Hematopoietic multipotent progenitor cell (in vitro differentiated cells): ENCODE measurements at regions not wholly inside any gene's neighbourhood (a gene's known extent, or its start where the extent isn't known, plus 50 kb on each side); places are given as distances from the start of the nearest gene placed in this dataset.
"Not testable (repeated sequence)": the region's sequence is repeated elsewhere in the genome, so short reads cannot be mapped to it uniquely, and the experiment has no call there.

Experiments
- DNase-seq, 3 donors: peaks; one replicate each; pipeline ENCODE4 v3.0.0-alpha.2; 2011 to 2015; ENCODE audit warnings: low read depth in 2 of 3, low spot score in 2 of 3

DNA sequence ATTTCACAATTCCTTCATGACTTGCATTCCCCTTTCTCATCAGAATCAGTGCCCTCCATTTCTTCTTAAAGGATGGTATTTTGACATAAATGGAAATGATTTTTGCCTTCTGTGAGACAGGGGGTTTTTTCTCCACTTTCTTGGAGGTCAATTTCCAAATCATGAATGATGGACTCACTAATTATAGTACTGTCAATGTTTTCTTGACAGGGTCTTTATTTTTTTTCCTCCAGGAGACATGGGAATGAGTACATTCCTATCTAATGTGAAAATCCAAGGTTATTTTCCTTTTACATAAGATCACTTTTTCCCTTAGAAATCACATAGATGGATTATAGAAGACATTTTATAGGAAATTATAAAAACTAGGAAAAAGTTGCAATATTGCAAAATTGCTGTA is 141.7 kb downstream of the SPATA31A6 start:
- DNase-seq = not testable (repeated sequence)

DNA sequence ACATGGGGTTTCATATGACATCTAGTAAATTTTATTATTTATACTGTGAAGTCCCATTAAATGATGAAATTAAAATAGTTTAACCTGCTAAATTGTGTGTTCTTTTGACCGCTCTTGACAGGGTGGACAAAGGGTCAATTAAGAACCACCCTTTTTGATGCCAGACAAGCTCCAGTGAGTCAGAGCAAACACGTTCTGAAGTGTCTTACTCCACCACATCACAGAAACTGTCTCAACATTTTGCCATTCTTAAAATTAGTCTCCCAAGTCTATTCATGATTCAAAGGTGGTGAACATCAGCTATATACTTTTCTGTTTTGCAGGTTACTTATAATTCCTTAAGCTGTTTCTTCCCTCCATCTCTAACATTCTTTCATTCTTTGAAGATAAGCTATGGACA is 142.1 kb downstream of the SPATA31A6 start:
- not testable (repeated sequence) for DNase-seq

DNA sequence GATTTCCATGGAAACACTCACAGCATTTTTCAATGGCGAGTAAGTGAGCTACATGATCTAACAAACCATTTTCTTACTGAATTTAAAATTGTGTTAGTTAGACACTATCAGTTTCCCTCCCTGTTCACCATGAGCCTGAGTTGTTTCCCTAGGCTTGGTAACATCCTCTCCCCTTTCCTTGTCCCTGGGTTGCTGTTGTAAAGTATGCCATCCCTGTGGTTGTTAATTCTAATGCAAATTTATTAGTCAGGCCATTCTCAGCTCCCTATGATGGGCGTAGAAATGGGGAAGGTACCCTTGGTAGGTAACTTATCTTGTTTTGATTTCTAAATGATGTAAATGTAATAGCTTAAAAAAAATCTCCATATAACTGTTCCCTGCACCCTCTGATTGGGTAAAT is 143.0 kb downstream of the SPATA31A6 start:
- not testable (repeated sequence) for DNase-seq

DNA sequence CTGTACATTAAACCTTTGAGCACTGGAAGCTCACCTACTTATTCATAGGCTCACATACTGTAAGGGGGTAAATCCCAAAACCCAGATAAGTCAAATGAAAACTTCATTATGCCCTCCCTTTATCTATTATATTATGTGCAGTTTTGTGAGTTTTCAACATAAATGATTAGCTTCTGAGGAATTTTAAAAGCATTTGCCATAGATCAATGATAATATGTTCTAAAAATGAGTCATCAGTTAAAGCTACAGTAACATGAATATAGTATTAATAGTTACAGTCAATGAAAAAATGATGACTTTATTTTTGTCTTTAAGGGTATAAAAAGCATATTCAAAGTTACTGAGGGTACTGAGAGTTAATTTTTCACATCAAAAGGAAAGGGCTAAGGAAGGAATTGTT is 151.9 kb downstream of the SPATA31A6 start:
- not testable (repeated sequence) for DNase-seq

DNA sequence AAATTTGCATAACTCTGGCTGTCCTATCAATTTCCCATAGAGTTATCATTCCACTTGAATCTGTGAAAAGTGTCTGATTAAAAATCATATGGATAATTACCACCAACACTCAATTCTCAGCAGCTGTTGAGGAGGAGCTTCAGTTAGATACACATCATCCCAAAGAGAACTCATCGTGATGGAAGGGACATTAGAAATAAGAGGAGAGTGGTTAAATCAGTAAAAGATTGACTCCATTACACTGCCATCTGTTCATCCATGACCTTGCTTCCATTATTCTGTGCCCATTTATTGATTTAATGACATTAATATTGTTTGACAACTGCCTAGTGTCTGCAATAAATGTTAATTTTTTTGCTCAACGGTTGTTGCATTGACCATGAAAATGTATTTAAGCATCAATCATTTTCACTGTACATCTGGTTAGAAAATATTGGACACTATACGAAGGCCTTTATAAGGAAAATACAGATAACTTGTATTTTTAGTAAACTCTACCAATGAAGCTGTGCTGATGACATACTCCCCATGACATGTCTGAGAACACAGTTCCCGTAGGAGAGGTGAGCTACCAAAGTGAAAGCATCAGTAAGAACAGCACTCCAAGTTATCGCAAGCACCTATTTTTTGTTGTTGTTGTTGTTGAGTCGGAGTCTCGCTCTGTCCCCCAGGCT is 152.7 kb downstream of the SPATA31A6 start:
- DNase-seq = not testable (repeated sequence)

DNA sequence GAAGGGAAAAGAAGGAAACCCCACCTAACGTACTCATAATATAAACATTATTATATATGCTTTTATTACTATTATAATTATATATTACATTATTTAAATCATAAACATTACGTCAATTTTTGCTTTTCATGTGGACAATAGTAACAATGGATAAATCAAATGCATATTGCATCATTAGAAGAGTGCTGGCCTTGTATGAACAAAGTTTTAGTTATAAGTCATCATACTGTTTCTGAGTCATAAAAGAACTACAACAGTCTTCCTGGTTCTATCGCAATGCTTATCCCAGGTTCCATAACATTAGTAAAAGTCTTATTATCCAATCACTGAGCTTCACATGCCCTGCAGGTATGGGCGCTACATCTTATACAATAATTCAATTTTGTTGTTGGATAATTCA is 154.8 kb downstream of the SPATA31A6 start:
- not testable (repeated sequence) for DNase-seq

DNA sequence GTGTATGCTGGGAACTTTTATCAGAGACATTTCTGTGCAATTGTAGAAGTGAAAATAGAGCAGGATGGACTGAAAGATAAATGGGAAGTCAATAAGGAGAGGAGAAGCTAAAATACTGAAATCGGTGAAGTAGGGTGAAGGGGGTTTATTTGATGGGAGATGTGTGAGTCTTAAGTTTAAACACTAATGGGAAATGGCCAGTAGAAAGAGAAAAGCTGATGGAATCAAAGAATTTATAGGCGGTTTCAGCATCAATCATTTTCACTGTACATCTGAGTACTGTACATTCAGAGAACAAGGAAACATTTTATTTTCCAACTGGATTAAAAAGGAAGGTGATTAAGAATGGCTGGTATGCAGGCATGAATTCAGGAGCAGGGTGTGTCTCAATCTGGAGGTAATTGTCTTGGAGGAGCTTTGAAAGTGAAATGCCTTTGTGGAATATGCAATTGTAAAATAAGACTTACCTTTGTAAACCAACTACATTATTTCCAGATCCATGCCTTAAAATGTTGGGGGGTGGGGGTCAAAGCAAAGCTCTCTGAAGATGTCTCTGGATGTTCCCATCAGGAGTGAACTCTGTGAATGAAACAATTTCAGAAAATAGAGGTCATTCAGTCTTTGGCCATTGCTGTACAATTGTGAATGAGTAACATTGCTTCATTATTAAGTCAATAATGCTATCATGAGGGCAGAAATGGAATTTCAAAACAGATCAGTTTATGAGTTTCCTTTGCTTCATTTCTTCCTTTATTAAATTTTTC is 156.4 kb downstream of the SPATA31A6 start:
- DNase-seq = not testable (repeated sequence)

DNA sequence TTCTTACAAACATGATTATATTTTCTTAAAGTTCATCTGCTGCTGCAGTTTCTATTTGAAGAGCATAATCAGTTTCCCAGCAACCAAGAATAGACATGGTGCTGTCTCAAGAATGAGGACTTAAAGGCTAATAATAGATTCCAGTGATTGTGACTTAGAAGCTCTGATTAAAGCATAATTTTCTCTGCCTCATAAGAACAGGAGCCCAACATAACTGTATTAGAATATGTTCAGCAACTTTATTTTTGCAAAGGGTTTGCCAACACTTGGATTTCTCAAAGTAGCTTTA is 156.9 kb downstream of the SPATA31A6 start:
- not testable (repeated sequence) for DNase-seq

DNA sequence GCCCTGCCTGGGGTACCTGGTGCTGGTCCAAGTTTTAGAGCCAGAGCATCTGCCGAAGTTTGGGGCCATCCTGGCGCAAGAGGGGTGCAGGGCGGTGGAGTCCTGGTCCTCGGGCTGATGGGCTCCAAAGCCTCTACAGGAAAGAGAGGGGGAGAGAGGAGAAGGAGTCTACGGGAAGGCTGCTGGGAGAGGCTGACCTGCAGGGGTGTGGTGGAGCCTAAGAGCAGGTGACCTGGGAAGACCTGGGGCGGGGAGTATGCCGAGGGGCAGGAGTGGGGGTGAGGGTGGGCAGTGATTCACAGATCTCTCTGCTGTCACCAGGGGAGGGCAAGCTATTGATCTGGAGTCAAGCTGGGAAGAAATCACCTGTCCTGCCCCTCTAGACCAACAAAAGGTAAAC is 158.4 kb downstream of the SPATA31A6 start:
- DNase-seq = not testable (repeated sequence)

DNA sequence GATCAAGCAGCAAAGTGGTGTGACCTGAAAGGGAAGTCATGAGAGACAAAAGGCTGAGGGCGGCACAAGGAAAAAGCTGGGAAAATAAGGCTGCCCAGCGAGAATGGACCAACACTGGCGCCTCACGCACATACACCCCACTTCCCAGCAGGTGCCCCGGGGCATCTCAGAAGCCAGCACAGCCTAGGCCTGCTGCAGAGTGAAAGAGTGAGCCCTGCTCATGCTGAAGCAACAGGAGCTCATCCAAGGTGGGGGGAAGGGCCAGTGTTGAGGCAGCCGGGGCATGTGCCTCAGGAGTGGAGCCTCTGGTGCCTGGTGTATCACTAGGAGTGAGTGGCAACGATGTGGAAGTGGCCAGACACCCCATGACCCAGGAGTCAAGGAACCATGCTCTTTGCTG is 158.8 kb downstream of the SPATA31A6 start:
- not testable (repeated sequence) for DNase-seq

DNA sequence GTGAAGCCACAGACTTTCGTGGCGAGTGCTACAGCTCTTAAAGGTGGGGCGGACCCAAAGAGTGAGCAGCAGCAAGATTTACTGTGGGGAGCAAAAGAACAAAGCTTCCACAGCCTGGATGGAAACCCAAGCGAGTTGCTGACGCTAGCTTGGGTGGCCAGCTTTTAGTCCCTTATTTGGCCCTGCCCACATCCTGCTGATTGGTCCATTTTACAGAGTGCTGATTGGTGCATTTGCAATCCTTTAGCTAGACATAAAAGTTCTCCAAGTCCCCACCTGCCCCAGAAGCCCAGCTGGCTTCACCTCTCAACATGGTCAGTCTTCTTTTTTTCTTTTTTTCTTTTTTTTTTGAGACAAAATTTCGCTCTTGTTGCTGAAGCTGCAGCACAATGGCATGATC is 161.0 kb downstream of the SPATA31A6 start:
- DNase-seq = not testable (repeated sequence)

DNA sequence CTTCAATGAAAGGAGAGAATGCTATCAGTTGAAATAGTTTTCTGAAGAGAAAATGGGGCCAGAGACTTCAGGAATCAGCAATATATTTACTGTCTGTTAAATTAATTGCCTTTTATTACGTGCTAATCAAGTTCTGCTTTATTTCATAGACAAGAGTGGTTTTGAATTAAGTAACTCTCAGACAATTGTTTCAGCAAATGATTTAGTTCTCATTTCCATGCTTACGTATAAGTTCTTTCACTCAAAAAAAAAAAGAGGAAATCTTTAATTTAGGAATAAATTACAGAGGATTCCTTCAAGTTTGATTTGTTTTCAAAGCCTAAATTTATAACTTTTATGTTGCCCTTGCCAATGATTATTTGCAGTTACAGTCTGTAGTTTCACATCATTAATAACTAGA is 163.5 kb downstream of the SPATA31A6 start:
- not testable (repeated sequence) for DNase-seq

DNA sequence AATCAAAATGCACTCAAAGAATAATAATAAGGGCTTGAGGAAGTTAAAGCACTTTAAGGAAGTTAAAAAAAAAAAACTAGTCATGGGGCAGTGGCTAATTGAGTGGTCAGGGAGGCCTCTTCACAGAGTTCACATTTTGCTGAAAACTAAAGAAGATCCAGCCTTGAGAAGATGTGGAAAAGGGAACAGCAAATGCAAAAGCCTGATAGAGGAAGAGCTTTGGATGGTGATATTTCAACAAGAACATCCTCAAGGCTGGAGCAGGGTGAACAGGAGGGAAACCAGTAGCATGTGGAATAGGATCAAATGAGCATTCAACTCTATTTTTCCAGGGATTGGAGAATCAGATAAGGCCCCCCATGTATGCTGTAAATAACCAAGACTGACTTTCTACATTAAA is 165.7 kb downstream of the SPATA31A6 start:
- not testable (repeated sequence) for DNase-seq

DNA sequence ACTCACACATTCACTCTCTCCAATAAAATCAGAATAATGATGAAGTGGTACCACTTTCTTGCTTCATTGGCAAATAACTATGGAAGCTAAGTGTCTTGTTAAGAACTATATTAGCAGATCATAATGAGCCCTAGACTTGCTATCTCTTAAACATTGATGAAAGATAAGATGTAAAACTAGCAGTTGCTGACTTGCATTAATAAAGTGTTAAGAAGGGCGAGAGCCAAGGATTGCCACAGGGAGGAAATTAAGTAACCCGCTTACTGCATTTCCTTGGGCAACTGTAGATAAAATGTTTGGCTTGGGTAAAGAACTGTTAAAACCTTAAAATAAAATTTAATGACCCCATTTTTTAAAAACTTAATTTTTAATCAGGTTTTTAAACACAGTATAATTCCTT is 167.0 kb downstream of the SPATA31A6 start:
- not testable (repeated sequence) for DNase-seq

DNA sequence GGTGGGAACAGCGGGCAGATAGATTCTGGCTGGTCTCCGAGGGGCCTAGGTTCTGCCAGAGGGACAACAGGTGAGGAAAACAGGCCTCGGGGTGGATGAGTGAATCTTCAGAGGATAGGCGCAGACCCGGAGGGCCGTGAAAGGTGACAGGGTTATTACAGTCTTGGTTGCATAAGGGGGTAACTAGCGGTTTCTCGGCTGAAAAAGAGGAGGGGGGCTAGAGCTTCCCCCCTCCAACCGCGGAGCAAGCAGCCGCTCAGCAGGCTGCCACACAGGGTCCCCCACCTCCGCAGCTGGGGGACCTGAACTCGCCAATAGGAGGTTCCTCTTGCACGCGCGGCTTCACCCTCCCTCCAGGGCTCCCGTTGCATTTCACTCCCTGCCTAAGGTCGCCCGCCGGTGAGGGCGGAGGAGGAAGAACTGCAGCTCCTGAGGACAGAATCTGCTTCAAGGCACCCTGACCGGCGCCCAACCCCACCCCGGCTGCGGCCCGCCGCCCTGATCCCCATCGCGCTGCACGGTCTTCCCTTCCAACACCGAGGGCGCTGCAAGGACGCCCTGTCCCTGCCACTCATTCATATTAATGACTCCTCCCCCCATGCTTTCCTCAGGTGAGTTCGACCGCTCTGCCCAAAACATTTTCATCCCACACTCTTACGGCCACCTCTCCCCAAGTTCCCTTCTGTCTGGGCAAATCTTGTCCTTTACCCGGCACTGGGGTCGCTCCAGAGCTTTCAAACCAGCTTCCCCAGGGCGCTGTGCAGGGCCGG is 174.3 kb downstream of the SPATA31A6 start:
- peak in 1 of 3 donors; percentile 67 for DNase-seq

DNA sequence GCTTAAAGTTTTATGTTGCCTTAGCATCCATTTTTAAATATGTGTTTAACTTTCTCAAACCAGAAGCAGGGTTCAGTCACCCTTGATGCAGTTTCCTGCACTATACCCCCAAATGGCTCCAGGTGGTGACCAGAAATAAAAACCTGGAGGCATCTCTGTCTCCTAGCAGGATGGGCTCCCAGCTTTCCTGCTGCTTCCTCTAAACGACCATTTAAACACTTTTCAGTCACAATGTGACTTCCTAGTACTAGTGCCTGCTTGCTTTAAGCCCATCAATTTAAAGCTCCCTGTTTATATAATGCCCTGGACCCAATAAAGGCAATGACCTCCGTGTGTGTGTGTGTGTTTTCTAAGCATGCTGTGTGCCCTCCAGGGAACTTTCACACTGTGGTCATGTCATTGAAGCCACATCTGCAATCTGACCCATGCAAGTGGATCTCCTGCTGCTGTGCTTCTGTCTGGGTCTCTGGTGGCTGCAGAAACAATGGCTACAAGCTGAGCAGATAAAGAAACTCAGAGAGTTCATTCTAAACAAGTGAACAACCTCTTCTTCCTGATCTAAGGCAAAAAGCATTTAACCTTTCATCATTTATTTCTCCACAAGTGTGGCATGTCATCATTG is 175.3 kb downstream of the SPATA31A6 start:
- DNase-seq = not testable (repeated sequence)

DNA sequence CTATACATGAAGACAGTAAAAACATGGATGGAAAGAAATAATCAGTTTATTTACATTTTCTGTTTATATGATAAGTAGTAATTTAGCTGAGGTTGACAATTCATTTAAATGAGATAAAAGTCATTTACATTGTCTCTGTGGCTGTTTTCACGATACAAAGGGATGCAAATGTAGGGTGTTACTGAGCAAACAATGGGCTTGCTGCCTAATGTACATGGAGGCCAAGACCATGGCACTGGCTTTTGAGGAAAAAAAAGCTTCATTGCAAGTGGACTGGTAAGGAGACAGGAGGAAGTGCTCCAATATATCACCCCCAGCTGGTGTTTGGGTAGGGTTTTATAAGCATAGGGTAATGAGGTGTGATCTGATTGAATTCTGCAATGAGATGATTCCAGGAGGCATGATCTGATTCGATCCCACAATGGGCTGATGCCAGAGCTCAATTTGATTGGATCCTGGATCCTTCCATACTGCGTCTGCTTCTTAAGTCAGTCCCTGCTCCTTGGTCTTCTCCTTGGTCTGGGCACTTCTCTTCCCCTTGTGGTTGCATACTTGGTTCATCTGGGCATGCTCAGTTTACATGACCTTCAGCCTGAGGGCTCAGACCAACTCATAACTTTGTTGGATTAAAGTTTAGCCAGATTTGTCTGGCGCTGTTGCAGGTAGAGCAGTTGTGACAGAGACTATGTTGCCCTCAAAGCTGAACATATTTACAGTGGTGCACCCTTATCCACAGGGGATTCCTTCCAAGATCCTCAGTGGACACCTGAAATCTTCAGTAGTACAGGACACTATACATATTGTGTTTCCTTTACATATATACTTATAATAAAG is 181.2 kb downstream of the SPATA31A6 start:
- not testable (repeated sequence) for DNase-seq

DNA sequence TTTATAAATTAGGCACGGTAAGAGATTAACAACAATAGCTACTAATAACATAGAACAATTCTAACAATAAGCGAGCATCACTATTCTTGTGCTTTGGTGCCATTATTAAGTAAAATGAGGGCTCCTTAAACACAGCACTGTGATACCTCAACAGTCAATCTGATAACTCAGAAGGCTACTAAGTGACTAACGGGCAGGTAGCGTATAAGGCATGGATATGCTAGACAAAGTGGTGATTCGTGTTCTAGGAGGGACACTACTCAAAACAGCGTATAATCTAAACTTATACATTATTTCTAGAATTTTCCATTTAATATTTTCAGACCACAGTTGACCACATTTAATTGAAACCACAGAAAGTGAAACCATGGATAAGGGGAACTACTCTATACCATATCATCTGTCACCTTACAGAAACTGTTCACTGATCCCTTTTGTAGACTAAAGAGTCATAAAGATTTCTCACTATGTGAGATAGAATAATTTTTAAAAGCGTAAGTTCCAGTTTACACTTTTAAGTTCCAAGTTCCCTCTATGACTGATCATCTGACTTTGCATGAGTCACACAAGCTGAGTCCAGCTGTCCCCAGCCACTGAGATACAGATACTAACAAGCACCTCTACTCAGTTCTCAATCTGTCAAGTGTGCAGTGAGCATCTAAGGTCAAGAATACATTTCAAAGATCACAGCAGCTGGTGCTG is 181.9 kb downstream of the SPATA31A6 start:
- DNase-seq = not testable (repeated sequence)

DNA sequence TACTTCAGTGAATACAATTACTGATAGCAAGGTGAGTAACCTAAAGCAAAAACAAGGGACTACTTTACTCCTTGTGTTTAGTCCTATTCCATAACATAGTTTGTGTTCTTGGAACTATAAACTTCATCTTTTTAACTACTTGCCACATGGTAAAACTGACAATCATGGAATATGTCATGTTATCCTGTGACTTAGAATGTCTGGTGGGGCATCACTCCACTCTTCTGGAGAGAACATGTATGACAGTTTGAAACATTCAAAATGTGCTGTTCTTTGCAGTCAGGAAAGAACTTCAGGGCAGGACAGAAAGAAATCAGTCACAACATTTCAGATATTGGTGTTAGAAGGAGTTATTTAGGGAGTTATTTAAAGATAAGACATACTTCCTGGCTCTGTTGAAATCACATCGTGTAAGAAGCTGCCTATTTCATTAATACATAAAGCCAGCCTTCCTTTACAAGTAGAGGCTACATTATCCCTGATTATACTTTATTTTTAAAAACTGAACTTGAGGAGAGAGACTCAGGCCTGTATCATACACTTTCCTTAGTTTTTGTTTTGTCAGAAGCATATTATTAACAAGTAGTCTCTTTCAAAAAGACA is 184.9 kb downstream of the SPATA31A6 start:
- not testable (repeated sequence) for DNase-seq
